Astrocyte (in vitro differentiated cells and primary cell): ENCODE measurements at regions not wholly inside any gene's neighbourhood (a gene's known extent, or its start where the extent isn't known, plus 50 kb on each side); places are given as distances from the start of the nearest gene placed in this dataset.

Experiments used
- CTCF ChIP-seq: IDR thresholded peaks from 2 replicates; pipeline ENCODE4 v1.5.1; 2011; ENCODE audit warnings: low read depth, mild to moderate bottlenecking, inconsistent platforms, low read length, moderate library complexity; ENCODE audit not compliant: insufficient read depth
- EZH2 ChIP-seq: IDR thresholded peaks from 2 replicates; pipeline ENCODE4 v1.6.1; 2012; ENCODE audit warnings: mild to moderate bottlenecking, low read length, inconsistent platforms; ENCODE audit not compliant: insufficient read depth

GRCh38 chr10:120172356-120172755 lies 279.8 kb downstream of the SEC23IP start:
- TF ChIP-seq EZH2: no peak
- no peak for TF ChIP-seq CTCF
